PFSK-1 (cell line): ENCODE measurements at regions not wholly inside any gene's neighbourhood (a gene's known extent, or its start where the extent isn't known, plus 50 kb on each side); places are given as distances from the start of the nearest gene placed in this dataset.

Experiments used
- FOXP2 ChIP-seq: optimal IDR thresholded peaks from 2 replicates; pipeline ENCODE3; 2011; ENCODE audit warnings: borderline replicate concordance, control low read depth, inconsistent platforms; ENCODE audit not compliant: insufficient read depth; ENCODE audit errors: extremely low read length, extremely low read depth
- POLR2AphosphoS5 ChIP-seq: IDR thresholded peaks from 2 replicates; pipeline ENCODE4 v1.6.1; 2012; ENCODE audit warnings: low read depth, mild to moderate bottlenecking, control low read depth, low read length, moderate library complexity
- REST ChIP-seq, 2 experiments: IDR thresholded peaks; 2 replicates each; pipeline versions ENCODE4 v1.6.1 to v1.8.0; 2011 to 2012; ENCODE audit warnings: low read depth in 2 of 2, low read length in 2 of 2, control low read depth in 1 of 2, inconsistent platforms in 1 of 2, mild to moderate bottlenecking in 1 of 2, moderate library complexity in 1 of 2; ENCODE audit not compliant: insufficient read depth in 1 of 2
- SIN3A ChIP-seq: IDR thresholded peaks from 2 replicates; pipeline ENCODE4 v1.6.1; 2012; ENCODE audit warnings: mild to moderate bottlenecking, low read length, moderate library complexity, borderline replicate concordance; ENCODE audit not compliant: insufficient read depth
- TAF1 ChIP-seq: IDR thresholded peaks from 2 replicates; pipeline ENCODE4 v1.6.1; 2012; ENCODE audit warnings: low read length, control low read depth, borderline replicate concordance; ENCODE audit not compliant: insufficient read depth

GRCh38 chr5:167964529-167964928 is 326.9 kb upstream of the WWC1 start:
- TF ChIP-seq TAF1, result no peak
- no peak for TF ChIP-seq REST (IDR thresholded peaks at IDR 0.05; ENCODE audit: insufficient read depth in 1 of 2, low read depth in 2 of 2, low read length in 2 of 2)
- TF ChIP-seq FOXP2, result no peak
- no peak for TF ChIP-seq POLR2AphosphoS5
- TF ChIP-seq SIN3A, result no peak
